DMS153 (cell line): ENCODE measurements at regions not wholly inside any gene's neighbourhood (a gene's known extent, or its start where the extent isn't known, plus 50 kb on each side); places are given as distances from the start of the nearest gene placed in this dataset.
"Not testable (repeated sequence)": the region's sequence is repeated elsewhere in the genome, so short reads cannot be mapped to it uniquely, and the experiment has no call there.

ENCODE experiments used
- DNase-seq: peaks from one replicate; lab custom pipeline; 2025; lab: John Stamatoyannopoulos, UW

DNA sequence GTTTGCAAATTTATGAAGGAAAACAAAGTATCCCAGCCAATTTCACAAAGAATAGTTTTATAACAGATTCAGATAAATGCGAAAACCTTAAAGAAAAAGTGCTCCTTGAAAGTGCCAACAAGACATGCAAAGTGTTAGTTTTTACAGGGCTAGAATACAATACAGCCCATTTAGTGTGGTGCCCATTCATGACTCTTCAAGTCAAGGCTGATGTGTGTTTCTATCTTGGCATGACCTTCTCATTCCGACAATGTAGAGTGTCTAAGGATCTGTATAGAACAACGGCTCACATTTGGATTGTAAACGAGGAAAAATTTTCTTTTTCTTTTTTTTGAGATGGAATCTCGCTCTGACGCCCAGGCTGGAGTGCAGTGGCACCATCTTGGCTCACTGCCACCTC lies 205.2 kb upstream of the SEMA6A start:
- DNase-seq: no peak

DNA sequence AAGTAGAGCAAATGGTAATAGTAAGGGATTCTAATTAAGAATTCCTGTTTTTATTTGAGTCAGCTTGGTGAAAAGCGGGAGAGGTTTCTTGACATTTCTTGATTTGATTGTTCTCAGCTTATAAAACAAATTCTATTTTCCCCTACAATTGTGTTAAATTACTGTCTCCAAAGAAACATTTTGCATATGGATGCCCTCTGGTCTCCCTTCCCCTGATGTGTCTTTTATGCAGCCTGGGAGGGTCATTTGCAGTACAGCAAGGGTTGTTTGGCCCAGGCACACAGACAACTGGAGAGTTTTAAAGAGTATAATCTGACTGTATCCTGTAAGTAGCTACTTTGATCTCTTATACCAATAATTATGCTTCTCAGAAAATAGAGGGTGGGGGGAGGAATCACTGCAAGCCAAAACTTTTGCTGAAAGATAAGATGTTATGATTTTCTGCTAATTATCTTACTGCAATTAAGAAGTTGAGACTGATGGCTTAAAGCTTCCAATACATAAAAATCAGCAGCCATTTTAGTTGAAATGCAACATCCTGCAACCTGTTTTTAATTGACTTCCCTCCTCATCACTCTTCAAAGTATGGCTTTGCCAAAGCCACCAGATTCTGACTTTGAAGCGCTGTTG lies 204.1 kb upstream of the SEMA6A start:
- no peak for DNase-seq

DNA sequence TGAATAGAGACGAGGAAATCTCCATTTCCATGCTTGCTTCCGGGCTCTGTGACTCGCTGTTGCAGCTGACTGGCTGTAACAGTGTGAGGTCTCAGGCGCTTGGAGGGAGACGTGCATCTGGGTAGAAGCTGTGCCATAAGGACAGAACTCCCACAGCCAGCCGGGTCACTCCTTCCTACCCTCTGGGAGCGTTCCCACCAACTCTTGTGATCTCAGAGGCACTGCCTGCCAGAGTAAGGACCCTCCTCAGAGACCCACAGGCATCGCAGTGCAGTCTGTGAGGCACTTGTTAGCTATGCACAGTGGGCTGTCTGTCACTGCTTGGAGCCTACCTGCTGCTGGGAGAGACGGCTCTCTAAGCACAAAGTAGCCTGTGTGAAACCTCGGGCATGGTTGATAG lies 203.4 kb upstream of the SEMA6A start:
- DNase-seq: no peak

DNA sequence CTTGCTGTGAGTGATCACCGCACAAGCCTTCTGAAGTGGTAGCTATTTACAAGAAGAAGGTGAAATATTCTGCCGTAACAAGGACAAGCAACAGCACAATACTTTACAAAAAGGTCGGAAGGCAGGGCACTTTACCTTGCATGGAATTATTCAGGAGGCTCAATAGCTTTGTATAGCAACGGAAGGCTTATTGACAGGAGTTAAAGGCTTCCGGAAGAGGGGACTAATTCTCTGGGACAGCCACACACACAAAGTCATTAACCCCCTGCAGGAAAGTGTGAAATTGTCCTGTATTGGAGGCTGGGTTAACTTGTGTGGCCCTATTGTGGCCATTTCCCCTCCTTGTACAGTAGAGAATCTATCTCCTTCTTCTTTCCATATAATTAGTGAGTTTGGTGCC lies 199.3 kb upstream of the SEMA6A start:
- DNase-seq: no peak

DNA sequence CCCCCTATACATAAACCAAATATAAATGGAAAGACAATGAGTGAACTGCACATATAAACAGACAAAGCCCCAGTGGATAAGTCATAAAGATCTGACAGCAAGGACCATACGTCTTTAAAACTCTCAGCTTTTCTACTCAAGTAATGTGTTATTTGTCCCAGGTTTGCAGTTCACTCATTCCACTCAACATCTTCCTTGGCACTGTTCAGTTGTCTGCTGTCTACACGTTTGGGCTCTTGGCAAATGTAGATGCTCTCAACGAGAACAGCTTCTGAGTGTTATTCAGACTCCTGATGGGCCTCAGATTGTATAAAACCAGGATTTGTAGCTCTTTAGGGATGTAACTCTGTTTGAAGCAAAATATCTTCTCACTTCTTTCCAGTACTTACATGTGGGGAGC lies 198.2 kb upstream of the SEMA6A start:
- DNase-seq: no peak

DNA sequence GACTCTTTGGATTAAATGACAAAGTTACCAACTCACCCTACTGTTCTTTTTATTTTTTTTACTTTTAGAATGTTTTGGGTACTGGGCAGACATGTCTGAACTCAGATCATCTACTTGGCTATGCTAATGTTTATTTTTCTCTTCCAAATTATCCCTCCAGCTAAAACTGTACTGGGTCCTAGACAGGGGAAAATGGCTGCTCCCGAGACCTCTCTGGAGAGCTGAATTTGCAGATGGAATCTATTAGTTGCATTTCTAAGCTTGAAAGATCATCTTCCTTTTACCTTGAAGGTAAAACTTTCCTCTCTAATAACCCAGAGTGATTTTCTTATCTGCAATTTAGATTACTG lies 197.5 kb upstream of the SEMA6A start:
- no peak for DNase-seq

DNA sequence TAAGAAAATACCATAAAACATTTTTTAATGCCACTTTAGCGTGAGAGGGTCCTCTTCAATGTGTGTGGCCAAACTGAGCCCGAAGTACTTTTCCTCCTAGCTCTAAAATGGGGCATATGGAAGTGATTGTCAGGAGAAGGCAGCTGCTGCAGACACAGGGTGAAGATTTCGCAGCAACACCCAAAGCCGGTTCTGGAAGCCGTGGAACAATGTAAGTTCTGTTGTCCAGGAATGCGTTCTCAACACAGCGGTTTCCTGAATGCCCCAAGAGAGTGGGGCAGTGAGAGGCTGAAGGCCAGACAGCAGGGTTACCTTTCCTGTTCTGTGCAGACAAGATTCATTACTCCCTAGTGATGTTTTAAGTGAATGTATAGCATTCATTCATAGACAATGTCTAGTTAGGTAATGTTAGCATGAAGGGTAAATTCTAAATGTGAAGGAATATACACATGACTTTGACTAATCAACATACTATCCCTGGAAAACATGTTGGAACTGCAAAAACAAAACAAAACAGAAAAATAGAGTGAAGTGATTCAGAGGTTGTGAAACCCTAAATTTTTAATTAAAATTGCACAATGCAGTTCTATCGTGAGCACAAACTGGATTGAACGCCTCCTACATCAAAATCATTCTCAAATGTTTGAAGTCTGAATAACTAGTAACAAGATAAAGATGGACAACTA lies 197.0 kb upstream of the SEMA6A start:
- no peak for DNase-seq

DNA sequence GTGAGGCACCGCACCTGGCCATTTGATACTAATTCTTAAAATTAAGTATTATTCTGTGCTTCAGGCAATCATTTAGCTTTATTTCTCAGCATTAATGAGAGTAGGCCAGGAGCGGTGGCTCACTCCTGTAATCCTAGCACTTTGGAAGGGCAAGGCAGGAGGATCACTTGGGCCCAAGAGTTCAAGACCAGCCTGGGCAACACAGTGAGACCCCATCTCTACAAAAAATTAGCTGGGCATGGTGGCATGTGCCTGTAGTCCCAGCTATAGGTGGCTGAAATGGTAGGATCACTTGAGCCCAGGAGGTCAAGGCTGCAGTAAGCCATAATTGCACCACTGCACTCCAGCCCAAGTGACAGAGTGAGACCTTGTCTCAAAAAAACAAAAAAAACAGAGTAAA lies 195.3 kb upstream of the SEMA6A start:
- DNase-seq: not testable (repeated sequence)

DNA sequence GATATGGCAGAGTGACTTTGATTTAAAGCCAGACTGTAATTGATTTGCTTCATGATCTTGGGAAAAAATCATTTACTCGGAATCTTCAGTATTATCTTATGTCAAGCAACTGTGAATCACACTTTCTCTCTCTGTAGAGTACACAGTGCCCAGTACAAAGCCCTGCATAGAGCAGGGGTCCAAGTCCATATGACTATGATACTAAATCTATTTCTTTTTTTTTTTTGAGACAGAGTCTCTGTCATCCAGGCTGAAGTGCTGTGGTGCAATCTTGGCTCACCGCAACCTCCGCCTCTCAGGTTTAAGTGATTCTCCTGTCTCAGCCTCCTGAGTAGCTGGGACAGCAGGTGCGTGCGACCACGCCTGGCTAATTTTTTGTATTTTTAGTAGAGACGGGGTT lies 194.8 kb upstream of the SEMA6A start:
- DNase-seq: no peak

DNA sequence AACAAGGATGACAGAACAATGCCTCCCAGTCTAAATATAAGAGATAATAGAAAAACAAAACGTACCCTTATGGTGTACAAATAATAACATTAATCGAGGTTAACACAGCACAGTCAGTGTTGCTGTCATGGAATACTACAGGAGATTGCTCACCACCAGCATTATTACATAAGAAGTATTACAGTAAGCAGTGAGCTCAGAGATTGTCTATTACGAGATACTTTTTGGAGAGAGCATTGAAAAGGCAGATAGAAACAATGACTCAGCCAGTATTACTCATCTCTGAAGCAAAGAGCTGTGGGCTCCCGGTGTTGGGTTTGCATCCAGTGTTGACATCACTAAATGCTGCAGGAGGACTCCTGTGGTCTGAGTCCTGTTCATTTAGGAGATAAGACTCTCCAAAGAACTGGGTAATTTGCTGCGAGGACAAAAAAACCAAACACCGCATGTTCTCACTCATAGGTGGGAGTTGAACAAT lies 191.9 kb upstream of the SEMA6A start:
- peak; percentile 5 for DNase-seq

DNA sequence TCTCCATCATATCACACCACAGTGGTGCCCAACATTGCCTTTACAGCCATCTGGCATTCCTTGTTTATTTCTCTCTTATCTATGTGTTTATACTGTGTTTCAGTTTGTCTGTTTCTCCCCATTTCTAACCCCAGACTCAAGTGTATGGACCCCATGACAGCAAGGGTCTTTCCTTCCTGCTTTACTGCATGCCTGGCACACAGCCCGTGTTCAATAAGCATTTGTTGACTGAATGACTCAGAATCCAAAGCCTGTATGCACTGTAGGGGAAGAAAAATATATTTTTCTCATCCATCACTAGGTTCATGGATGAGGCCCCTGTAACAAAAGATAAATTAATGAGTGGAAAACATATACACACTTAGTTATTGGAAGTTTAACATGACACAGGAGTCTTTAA lies 190.8 kb upstream of the SEMA6A start:
- DNase-seq: no peak

DNA sequence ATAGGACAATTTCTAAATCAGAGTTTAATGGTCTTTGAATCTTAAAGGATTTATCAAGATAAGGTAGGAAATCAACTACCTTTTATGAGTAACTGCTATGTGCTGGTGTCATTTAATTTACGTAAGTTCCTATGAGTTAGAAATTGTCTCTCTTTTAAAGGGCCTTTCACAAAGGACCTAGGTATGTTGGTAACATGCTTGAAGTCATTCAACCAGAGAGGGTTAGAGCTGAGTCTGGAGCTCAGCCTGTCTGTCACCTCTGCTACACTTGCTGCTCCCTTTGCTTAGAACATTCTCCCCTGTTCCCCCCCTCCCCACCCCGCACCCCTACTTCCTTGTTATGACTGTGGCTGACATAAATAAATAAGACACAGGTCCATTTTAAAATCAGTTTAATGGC lies 190.3 kb upstream of the SEMA6A start:
- DNase-seq: no peak

DNA sequence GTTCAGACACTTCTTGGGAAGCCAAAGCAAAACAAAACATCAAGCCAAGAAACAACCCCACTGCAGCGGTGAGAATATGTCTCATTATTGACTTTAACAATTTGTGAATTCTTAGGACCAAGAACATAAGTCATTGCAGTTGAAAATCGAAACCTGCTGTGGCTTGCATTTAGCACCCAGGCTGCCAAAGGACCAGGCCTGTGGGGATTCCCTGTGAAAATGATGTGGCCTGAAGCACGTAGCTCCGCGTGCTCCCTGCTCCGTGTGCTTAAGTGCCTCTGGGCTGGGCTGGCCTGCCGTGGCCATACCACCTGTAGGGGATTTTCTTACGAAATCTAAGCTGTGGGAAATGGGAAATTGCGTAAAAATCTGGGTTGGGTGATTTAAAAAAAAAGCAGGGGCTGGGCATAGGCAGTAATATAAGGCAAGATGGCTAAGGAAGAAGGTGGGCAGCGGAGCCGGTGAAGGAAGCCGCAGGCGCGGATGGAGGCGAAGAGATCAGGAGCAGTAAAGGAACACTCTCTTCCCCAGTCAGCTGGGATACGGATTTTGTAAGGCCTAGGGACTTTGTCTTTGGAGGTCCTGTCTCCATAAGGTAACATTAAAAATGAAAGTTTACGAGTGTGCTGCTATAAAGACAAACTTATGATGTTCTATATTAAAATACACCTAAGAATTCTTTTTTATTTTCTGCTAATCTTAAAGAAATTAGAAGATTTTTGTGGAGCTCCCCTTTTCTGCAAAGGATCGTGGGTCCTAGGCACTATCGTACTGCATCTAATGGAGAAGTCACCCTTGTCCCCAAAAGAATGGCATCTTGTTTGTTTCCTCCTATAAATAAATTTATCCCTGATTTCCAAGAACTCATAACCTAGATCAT lies 189.6 kb upstream of the SEMA6A start:
- no peak for DNase-seq

DNA sequence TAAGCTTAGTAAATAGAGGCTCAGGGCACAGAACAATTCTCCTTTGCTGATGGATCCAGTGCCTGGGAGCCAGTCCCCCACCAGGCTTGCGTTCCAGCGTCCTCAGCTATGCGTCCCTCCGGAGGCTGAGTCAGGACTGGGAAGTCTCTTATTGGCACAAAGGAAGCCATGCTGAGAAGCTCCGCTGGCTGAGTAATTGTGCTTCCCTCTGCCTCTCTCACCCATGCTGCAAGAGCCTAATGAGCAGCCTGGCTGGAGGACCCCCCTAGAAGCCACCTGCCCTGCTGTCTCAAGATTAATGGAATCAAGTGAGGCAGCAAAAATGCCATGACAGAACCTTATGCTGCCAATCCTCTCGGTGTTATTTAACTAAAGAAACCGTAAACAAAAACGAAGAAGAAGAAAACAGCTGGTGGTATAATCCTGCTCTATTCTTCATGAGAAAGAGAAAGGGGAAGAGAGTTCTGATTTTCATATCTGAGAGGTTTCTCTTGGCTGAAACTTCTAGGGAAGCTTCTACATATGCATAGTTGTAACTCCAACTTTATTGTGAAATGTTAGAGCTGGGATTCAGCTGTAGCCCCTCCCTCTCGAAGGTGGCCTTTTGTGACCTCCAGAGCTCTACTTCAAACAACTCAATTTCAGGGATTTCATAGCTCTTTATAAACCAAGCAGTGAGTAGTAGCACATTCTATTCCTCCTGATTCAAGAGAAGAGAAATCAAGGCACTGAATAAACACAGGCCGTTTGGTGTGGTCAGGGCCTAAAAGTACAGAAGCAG lies 185.4 kb upstream of the SEMA6A start:
- no peak for DNase-seq

DNA sequence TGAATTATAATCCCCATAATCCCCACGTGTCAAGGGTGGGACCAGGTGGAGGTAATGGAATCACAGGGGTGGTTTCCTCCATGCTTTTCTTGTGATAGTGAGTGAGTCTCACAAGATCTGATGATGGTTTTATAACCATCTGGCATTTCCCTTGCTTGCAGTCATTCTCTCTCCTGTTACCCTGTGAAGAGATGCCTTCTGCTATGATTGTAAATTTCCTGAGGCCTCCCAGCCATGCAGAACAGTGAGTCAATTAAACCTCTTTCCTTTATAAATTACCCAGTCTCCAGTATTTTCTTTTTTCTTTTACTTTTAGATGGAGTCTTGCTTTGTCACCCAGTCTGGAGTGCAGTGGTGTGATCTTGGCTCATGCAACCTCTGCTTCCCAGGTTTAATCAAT lies 182.7 kb upstream of the SEMA6A start:
- no peak for DNase-seq

DNA sequence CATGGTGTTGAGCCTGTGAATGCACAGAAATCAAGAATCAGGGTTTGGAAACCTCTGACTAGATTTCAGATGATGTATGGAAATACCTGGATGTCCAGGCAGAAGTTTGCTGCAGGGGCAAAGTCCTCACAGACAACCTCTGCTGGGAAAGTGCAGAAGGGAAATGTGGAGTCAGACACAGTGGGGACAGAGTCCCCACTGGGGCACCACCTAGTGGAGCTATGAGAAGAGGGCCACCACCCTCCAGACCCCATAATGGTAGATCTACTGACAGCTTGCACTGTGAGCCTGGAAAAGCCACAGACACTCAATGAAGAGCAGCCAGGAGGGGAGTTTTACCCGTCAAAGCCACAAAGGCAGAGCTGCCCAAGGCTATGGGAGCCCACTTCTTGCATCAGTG lies 181.9 kb upstream of the SEMA6A start:
- no peak for DNase-seq

DNA sequence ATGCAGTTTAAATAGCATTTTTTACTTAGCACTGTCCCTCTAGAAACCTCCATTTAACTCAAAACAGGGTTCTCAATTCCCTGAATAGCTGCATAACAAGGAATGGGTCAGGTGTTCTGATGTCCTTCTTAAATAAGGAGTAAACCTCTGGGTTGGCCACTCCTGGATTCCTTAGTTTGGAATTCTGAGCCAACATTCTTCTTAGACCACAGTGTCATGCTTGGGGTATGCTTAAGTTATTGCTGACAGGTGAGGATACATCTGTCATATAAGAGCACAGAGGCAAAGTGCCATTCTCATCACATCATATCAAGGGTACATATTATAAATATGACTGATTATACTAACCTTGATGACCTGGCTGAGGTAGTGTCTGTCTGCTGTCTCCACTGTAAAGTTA lies 179.9 kb upstream of the SEMA6A start:
- DNase-seq: no peak

DNA sequence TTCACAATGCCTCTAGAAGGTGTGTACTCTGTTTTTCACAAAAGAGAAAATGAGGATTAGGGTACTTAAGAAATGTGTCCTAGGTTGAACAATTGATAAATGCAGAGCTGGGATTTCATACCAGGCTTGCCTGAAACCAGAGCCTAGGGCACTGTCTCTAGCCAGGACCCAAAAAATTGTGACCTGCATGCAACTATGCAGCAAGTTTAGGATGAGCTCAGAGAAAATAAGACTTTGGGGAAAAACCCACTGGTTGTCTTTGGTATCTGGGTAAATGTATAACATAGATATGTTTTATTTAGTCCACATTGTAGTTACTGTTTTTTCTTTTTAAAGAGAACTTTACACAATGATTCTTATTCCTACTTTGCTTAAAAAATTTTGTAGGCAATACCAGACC lies 177.1 kb upstream of the SEMA6A start:
- DNase-seq: no peak

DNA sequence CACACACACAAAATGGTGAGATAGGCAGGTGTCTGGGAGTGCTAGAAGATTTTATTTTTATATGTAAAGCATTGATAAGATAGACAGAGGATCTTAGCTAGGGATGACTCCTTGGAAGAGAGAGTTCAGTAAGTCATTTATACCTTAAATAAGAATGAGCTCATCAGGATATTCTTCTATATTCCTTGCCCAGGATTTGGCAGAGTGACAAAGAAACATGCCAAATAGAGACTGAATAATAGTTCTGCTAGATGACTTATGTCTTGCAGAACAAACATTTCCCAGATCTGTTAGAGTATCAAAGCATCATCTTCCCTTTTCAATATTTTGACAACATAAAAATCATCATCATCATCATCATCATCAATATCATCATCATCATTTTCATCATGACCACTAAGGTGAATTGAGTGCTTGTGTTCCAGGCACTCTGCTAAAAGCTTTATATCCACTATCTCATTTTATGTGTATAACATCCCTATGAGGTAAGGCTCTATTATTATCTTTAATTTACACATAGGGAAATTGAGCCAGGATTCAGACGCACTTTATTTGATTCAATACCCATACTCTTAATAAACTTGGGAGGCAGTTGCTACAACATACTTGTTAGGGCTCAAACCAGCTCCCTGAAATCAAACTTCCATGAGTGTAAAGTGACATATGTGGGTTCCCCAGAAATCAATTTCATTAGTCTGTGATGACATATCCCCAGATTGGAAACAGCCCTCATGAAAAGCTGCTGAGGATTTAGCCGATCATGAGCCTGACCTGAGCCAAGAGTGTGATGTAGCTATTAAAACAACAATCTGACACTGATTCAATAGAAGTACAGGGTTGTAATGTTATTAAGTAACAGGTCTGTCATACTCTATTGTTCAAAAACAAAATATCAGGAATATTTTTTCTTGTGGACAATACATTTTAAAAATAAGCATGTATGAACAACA lies 176.3 kb upstream of the SEMA6A start:
- DNase-seq: no peak

DNA sequence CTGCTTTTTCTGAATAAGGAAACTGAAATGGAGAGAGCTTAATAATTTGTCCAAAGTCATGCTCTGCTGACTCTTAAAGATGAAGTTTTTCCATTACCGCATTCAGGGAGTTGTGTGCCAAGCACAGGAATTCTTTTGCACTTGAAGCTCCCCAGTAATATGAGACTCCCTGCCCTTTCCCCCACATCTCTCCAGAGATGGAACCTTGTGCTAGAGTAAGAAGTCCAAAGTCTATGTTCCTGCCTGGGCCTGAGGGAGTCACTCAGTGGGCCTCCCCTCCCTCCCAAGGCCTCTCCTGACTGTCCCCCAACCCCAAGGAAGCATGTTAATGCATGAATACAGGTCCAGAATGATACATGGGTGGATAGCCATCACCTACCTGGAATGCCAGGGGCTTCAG lies 173.3 kb upstream of the SEMA6A start:
- DNase-seq: no peak

DNA sequence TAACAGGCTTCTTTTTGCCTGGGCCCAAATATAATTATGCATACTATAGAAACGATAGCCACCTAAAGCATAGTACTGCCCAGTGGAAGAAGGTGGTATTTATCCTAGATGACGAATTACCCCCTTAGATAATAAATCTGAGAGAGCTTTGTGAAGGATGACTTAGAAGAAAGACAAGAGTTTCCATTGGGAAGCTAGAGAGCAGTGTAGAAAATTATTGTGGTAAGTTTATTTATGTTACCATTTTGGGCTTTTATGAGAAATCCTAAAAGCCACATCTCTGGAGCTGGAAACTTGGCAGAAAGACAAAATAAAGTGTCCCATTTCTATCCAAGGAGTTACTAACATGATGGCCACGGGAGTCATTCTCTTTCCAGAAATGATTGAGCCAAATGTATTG lies 172.0 kb upstream of the SEMA6A start:
- DNase-seq: no peak
